DMS 273 treated with DMSO at 0.1 percent for 48 hours (cell line): ENCODE measurements at regions not wholly inside any gene's neighbourhood (a gene's known extent, or its start where the extent isn't known, plus 50 kb on each side); places are given as distances from the start of the nearest gene placed in this dataset.
A peak's percentile ranks its signal among the peaks of the same experiment; 100 is the strongest.
"Not testable (repeated sequence)": the region's sequence is repeated elsewhere in the genome, so short reads cannot be mapped to it uniquely, and the experiment has no call there.

Experiments
- DNase-seq: peaks from one replicate; lab custom pipeline; 2025; lab: John Stamatoyannopoulos, UW

DNA sequence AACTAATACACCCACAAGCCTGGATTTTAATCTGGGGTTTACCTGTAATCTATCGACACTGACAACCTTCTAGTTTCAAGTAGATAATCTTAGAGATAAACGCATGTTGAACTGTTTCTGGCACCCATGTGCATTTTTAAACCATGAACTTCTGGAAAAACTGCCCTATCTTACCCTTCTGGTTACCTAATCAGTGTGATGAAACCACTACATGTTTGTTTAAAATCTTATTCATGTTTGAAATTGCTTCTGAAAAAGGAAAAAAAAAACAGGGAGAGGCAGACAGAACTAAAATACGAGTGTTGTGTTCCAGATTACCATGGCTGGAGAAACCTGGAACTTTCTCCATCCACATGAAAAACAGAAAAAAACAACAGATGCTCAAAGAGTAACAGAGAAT is 139.3 kb downstream of the MID1IP1 start:
- no peak for DNase-seq

DNA sequence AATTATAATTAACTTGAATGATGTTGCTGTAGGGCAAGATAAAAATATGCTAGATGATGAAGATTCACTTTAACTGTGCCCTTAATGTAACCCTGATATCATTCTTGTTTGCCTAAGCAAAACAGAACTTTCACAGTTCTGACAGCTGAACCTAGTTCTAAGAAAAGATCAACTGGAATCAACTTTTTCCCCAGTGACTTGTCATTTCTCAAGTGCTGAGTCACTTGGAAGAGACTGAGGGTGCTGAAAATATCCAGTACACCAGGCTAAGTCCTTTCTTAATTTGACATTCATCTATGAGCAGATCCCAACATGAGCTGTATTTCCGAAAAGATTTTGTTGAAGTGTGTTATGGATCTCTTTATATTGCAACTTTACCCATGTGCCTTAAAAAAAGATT is 140.4 kb downstream of the MID1IP1 start:
- no peak for DNase-seq

DNA sequence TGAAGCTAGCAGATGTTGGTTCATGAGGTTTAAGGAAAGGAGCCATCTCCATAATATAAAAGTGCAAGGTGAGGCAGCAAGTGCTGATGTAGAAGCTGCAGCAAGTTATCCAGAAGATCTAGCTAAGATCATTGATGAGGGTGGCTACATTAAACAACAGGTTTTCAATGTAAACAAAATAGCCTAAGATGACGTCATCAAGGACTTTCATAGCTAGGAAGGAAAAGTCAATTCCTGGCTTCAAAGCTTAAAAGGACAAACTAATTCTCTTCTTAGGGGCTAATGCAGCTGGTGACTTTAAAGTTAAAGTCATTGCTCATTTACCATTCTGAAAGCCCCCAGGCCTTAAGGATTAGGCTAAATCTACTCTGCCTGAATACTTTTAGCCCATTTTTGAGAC is 141.9 kb downstream of the MID1IP1 start:
- DNase-seq: no peak

DNA sequence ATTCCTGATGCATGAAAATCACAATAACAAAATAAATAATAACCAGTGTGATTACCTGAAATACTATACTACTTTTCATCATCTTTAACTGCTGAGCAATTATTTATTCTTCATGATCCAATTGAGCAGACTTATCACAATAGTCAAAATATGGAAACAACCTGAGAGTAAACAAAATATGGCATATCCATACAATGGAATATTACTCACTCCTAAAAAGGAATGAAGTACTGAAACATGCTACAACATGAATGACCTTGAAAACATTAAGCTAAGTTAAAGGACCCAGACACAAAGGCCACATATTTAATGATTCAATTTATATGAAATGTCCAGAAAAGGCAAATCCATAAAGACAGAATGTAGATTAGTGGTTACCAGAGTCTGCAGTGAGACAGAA is 146.8 kb downstream of the MID1IP1 start:
- no peak for DNase-seq

DNA sequence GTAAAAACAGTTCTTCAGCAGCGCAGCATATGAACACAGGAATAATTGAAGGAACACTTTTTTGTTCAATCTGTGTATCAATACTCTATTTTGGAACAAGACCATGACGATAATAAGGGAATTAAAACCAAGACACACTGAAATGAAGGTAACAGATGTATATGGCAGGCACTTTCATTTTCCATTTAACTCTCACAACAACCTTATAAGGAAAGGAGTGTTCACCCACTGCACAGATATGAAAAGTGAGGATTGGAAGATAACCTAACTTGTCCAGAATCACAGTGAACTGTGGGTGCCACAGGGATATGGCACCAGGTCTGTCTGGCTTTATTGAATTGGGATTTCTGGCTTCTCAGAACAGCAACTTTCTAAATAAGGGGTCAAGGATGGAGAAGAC is 153.3 kb downstream of the MID1IP1 start:
- no peak for DNase-seq

DNA sequence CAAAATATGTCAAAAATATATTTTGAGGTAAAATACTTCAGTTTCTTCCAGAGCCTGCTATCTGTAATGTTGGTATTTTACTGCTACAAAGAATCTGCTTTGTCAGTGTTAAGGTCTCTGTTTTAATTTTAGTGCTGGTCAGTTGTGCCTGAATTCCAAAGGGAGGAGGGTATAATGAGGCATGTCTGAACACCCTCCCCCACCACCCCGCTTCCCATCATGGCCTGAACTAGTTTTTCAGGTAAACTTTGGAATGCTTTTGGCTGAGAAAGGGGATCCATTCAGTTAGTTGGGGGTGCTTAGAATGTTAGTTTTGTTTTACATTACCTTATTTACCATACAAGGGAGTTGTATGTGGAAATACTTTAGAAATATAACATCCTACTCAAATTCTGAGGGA is 158.5 kb downstream of the MID1IP1 start:
- no peak for DNase-seq

DNA sequence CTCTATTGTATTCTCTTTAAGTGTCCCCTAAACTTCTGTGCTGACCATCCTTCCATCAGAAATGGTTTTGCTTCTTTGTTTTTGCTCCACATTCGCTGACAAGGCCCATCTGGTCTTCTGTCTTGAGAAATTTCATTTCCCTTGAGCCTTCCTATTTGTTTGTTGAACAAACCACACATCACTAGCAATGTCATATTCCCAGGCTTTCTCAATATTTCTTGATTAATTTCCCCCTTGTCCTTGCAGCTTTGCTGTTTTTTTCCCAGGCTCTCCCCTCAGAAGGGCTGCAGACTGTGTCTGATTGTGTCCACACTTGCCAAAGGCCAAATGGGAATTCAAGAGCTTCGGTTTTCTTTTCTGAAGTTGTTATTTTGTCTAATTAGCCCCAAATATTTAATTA is 158.9 kb downstream of the MID1IP1 start:
- DNase-seq: no peak

DNA sequence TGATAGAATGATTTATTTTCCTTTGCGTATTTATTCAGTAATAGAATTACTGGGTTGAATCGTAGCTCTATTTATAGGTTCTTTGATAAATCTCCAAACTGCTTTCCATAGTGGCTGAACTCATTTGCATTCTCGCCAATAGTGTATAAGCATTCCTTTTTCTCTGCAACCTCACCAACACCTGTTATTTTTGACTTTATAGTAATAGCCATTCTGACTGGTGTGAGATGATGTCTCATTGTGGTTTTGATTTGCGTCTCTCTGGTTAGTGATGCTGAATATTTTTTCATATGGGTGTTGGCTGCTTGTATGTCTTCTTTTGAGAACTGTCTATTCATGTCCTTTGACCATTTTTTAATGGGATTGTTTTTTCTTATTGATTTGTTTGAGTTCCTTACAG is 160.7 kb downstream of the MID1IP1 start:
- no peak for DNase-seq

DNA sequence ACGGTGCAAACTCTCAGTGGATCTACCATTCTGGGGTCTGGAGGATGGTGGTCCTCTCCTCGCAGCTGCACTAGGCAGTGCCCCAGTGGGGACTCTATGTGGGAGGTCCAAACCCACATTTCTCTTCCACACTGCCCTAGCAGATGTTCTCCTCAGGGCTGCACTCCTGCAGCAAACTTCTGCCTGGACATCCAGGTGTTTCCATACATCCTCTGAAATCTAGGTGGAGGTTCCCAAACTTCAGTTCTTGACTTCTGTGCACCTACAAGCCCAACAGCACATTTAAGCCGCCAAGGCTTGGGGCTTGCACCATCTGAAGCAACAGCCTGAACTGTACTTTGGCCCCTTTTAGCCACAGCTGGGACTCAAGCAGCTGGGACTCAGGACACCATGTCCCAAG is 162.0 kb downstream of the MID1IP1 start:
- DNase-seq: not testable (repeated sequence)

DNA sequence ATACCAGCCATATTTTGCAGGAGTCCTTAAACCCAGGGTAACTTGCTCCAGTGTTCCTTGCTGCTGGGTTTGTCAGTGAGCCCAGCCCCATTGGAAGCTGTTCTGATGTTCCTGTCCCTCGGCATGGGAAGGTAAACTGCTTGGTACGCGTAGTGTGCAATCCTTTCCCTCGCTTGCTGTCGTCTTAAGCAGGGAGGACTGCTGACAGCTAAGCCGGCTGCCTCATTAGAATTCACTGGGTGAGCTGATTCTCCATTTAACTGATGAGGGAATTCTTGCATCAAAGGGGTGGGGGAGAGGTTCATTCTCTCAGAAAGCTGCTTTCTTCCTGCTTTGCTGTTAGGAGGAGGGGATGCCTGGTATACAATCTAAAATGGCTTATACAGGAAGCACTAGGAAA is 164.6 kb downstream of the MID1IP1 start:
- no peak for DNase-seq

DNA sequence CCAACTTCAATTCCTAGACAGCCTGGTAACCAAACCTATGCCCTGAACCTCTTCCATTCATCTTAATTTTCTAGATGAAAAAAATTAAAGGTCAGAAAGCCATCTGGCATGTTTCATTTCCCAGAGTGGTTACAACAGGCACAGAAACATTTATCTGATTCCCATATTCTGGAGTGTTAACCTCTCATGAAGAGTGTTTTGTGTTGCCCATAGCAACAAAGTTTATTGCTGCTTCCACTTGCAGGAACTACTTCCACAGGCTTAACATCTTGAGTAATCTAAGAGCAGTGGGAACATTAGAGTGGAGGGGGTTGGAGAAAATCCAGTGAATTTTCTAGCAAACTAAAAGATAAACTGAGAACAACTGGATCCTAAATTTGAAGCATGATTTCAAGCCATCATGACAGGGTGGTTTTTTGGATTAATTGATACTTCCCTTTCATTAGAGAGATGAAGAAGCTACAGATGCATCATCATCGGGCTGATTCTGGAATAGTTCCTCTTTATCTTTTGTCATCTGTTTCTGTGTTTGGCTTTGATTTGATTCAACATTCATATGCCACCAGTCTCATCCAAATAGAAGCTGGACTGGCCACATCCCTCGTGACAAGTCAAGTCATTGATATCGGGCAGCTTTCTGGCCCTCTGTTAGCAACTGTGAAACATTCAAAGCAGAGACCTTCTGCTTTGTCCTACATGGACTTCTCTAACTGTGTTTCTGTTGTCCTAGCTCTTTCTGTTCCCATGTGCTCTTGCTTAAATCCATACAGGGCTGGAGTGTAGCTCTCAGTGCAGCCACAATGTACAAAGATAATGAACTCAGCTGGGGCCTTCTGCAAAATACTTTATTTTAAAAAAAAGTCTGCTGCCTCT is 167.3 kb downstream of the MID1IP1 start:
- no peak for DNase-seq

DNA sequence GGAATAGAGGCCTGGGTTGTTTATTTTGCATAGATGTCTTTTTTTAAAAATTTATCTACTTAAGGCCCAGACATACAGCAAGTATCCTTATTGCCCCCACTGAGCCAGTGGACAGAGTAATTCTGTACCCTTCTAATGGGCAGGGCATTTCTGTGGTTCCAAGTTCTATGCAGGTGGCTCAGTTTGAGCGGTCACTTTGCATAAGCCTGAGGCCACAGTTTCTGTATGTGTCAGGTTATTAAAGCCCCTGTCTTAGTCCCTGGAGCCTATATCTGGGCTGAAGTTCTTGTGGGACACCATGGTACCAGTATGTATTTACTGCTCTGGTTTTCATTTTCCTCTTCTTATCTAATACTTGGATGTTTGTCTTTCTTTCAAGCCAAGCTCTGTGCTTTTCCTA is 168.8 kb downstream of the MID1IP1 start:
- DNase-seq: no peak

DNA sequence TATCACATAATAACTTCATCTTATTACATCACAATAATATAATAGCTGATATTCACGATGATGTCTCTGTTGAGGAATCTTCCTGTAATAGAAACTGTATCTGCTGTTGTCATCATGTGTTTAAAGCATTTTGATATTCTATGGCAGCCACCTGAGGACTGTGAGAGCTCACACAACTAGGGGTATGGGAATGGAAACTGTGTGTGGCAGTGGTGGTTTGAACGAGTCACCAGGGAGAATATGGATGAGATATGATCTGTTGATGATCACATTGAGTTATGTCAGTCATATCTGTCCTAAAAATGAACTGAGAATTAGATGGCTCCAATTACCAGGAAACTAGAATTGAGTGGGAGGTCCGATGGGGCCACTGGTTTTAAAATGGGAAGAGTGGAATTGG is 169.6 kb downstream of the MID1IP1 start:
- no peak for DNase-seq

DNA sequence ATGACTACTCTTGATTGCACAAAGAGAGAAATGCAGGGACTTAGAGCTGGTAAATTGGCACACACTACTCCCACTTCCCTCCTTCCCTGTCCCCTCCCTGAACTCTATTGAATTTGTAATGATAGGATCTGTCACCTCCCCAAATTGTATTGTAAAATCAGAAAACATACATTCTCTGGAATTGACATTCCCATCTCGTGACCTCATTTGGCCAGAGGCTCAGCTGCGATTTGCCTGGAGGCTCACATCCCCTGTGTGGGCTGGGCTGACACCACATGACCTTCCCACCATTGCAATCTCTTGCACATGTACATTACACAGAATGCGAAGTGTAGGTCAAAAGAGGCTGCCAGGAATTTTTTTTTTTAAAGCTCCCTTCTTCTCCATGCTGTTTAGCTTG is 172.1 kb downstream of the MID1IP1 start:
- DNase-seq: no peak

DNA sequence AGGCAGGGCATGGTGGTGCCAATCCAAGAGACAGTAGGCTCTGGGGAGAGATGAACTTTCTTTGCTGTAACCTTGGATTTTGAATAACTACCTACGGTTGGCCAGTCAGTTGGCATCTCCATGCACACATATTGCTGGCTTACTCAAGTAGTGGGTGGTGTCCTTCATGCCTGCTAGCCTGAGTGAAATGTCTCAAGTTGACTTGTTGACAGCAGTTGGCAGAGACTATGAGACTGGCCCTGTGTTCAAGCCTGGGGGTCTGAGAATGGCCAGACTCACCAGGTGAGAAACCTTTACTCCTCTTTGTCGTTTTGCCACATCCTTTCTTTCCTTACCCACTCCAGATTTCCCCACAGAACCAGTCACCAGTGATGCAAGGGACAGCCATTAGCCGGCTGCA is 173.3 kb downstream of the MID1IP1 start:
- no peak for DNase-seq

DNA sequence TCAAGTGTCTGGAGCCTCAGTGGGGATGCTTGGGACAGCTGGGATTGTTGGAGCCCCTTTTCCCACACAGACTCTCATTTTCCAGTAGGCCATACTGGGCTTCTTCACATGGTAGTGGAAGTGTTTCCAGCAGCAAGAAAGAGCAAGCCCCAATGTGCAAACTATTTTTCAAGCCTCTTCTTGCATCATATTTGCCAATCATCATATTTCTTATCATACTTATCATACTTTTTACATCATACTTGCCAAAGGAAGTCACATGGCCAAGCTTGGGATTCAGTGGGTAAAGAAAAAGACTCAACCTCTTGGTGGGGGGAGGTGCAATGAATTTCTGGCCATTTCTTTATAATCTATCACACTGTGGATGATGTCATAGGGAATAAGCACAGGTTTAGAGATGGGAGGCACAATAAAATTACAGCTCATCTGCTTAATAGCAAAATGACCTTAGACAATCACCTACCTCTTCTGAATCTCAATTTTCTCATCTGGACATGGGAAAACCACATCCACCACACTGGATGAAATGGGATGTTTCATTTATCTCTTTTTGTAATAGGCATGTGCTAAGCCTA is 174.2 kb downstream of the MID1IP1 start:
- no peak for DNase-seq

DNA sequence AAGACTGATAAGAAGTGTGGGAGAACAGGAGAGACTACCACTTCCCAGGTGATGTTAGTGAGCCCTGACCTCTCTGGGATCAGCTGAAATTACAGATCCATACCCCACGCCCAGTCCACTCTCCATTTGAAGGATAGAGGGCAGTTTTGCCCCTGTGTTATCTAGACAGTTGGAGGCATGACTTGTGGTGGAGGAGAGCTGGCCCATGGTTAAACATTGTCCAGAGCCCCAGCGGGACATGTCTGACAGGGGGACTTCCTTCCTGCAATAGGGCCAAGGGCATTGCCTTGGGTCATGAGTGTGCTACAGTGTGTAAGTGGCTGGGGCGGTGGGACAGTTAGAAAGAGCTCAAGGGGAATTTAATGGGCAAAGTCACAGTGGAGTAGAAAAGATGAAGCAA is 181.1 kb downstream of the MID1IP1 start:
- no peak for DNase-seq

DNA sequence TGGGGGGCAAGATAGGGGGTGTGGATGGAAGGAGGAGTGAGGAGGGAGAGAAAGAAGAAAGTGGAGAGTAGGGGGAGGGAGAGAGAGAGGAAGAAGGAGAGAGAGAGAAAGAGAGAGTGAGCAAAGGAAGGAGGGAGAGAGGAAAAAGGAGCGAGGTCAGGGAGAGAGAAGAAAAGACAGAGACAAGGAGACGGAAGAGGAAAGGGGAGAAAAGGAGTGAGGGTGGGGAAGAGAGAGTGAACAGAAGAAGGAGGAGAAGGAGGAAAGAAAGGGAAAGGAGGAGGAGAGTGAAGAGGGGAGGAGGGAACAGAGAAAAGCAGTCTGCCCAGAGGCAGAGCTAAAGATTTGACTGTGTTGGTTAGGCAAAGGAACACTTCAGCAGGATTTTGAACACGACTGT is 181.6 kb downstream of the MID1IP1 start:
- DNase-seq: no peak

DNA sequence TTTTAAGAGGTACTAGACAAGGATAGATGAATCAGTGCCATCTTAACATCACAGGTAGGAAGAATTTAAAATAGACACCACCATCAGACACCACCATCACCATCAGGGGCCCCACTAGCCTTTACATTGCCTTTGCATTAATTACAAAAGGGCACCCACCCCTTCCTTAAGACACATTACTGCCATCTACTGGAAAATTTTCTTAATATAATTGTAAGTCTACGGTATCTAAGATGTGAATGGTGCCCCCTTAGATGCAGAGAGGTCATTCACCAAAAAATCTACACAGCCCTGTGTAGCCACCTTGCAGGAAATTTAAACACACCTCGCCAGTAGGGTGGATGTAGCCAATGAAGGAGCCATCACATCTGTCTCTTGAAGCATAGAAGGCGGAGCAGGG is 184.1 kb downstream of the MID1IP1 start:
- DNase-seq: no peak

DNA sequence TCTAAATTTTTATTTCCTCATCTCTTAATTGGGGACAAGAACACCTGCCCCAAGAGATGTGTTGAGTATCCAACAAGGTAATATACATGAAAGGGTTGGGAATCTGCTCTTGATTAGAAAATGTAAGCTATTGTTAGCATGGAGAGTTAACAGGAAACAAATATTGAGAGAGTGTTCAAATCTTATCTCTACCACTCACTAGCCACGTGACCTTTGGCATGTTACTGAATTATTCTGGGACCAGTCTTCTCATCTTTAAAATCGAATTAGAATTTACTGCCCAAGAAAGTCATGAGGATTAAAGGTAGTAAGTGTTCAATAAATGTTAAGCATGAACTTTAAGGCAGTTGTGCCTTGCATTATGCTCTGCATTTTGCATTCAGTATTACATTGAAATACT is 184.7 kb downstream of the MID1IP1 start:
- no peak for DNase-seq

DNA sequence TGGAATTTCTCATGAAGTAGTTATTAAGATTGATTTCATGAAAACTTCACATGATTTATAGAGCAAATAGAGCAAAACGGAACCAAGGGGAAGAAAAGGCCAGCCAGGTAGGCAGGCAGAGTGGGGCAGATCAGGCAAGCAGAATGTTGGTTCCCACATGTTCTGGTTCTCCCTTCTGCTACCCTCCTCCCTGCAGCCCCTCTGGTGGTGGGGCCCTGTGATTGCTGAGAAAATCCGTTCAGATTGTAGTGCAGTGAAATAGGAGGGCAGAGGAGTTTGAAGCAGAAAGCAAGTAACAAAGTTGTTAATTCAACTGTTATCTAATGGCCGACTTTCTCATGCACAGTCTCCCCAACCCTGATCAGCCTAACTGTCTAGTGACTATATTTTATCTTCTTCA is 185.3 kb downstream of the MID1IP1 start:
- DNase-seq: no peak

DNA sequence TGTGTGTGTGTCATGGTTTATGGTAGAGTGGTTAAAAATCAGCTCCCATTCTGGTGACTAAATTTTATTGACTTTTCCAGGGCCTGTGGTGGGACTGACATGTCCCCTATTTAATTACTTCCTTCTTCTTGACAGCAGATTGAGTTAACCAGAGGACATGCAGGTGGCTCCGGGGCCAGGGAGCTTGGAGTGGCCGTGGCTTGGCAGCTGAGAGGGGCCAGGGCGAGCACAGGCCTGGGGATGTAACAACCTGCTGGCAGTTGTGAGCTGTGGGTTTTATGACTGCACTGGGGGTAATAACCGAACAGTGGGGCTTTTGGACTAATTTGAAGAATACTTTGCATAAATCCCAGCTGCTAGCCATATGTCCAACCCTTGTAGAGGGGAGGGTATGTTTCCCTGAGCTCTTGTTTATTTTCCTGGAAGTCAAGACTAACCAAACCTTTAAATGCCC is 186.0 kb downstream of the MID1IP1 start:
- peak; percentile 76 for DNase-seq

DNA sequence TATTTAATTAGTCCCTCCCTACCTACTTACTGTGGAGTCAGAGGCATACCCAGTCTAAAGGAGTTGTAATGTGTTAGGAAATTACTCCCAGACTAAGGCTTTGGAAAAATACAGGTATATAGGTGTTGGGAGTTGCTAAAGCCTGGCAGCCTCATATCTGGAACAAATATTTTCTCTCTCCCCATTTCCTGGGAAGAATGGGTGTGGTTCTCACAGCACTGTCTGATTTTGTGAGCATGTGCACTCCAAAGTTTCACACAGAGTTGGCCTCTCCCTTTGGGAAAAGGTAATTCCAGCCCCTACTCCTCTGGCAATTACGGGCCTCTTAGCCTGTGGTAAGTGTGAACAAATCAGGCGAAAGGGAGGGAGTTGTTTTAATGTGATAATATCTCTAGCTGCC is 187.0 kb downstream of the MID1IP1 start:
- DNase-seq: no peak

DNA sequence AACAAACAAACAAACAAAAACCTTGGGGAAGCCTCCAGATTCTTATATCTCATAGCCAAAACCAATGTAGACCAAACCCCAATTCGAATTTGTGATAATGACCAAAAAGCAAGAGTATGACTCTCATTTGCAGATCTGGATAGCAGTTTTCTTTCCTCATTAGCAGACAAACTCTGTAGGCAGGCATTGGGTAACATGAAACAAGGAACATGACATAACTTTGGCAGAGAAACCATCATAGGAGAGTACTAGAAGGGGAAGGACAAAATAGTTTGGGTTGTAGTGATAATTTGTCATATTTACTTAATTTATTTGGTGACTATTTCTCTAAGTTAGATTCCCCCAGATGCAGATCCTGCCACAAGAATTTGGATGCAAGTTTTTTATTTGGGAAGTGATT is 187.8 kb downstream of the MID1IP1 start:
- DNase-seq: no peak
